ENCODE measurements at regions not wholly inside any gene's neighbourhood (a gene's known extent, or its start where the extent isn't known, plus 50 kb on each side); places are given as distances from the start of the nearest gene placed in this dataset.

DNA sequence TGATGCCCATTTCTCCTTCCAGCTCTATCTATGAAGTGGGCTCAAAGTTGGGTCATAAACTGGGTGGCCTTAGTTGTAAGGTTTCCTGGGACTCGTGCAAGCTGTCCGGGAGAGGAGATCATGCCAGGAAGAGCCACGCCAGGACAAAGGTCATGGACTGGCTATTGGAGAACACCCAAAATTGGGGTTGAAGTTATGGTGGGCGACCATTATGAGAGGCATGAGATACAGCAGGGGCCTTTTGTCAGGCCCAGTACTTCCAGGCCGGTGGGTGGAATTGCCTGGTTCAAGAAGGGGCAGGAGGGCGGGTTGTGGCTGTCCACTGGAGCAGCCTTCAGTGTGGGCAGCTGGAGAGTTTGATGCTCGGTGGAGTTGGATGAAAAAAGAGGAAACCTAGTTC lies 225.1 kb upstream of the SSTR4 start:
- H3K4me2 ChIP-seq (ENCODE audit: insufficient read depth, low read length) = no peak overlapping the region
- H2AFZ ChIP-seq (ENCODE audit: low read depth, low read length) = no peak overlapping the region
- BruUV-seq (replicated peaks) = no TSS peak
- H3K79me2 ChIP-seq (ENCODE audit: control insufficient read depth, insufficient read depth, low read length) = no peaks in the 10 kb centered on the region
- H3K9ac ChIP-seq (replicated peaks; ENCODE audit: extremely low read depth, insufficient read depth, low read length) = no peak overlapping the region
- POLR2A ChIA-PET = no interaction called here
- H4K20me1 ChIP-seq (replicated peaks; ENCODE audit: control insufficient read depth, extremely low read depth, insufficient read depth, low read length) = no peaks in the 10 kb centered on the region
- FAIRE-seq = no peak
- no peak overlapping the region for H3K27ac ChIP-seq (ENCODE audit: insufficient read depth, low read depth, low read length)
- H3K4me1 ChIP-seq (ENCODE audit: control insufficient read depth, extremely low read depth, insufficient read depth, low read length) = no peaks in the 10 kb centered on the region
- no peak overlapping the region for H3K4me3 ChIP-seq (replicated peaks in 1 of 3; ENCODE audit: insufficient read depth in 1 of 3, low read depth in 1 of 3, low read length in 3 of 3)
- DNase-seq (ENCODE audit: low read depth, low spot score) = no peak
- intact Hi-C loops (cut with micrococcal nuclease) = no loop called here
- H3K9me1 ChIP-seq (replicated peaks; ENCODE audit: control insufficient read depth, extremely low read depth, insufficient read depth, low read length) = no peaks in the 10 kb centered on the region
- CTCF ChIA-PET = interaction anchor here (2.5 kb wide), 1 partner anchor 118 kb away, joined by 9 read pairs; no protein-coding TSS in a partner anchor
- no peaks in the 10 kb centered on the region for H3K9me3 ChIP-seq (replicated peaks; ENCODE audit: control insufficient read depth, insufficient read depth, low read length)
- H3K27me3 ChIP-seq (ENCODE audit: control insufficient read depth in 2 of 2, insufficient read depth in 2 of 2, low read length in 2 of 2) = no peaks in the 10 kb centered on the region
- dilution Hi-C loops (cut with MboI; ENCODE audit: extremely low pct_ligation_motif_present, low sequenced_read_pairs) = no loop called here
- TF ChIP-seq MYC (IDR thresholded peaks at IDR 0.05; ENCODE audit: low read depth, low read length) (no peak), POLR2AphosphoS5 (IDR thresholded peaks at IDR 0.05; ENCODE audit: insufficient read depth, low read depth, low read length) (no peak), FOS (IDR thresholded peaks at IDR 0.05; ENCODE audit: borderline replicate concordance, insufficient read depth, low read length) (no peak), POLR2A (IDR thresholded peaks at IDR 0.05; ENCODE audit: low read depth, low read length) (no peak), EZH2 (IDR thresholded peaks at IDR 0.05; ENCODE audit: borderline replicate concordance, low read depth, low read length, severe bottlenecking) (no peak), GATA2 (IDR thresholded peaks at IDR 0.05; ENCODE audit: insufficient read depth, insufficient read length, low read depth, low read length) (no peak), JUN (IDR thresholded peaks at IDR 0.05; ENCODE audit: borderline replicate concordance, insufficient read depth, insufficient read length, low read depth) (no peak)
- TF ChIP-seq, protein P1, sequence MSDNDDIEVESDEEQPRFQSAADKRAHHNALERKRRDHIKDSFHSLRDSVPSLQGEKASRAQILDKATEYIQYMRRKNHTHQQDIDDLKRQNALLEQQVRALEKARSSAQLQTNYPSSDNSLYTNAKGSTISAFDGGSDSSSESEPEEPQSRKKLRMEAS (IDR thresholded peaks at IDR 0.05; ENCODE audit: insufficient read depth, insufficient read length) = no peak
- TF ChIP-seq, protein P2, sequence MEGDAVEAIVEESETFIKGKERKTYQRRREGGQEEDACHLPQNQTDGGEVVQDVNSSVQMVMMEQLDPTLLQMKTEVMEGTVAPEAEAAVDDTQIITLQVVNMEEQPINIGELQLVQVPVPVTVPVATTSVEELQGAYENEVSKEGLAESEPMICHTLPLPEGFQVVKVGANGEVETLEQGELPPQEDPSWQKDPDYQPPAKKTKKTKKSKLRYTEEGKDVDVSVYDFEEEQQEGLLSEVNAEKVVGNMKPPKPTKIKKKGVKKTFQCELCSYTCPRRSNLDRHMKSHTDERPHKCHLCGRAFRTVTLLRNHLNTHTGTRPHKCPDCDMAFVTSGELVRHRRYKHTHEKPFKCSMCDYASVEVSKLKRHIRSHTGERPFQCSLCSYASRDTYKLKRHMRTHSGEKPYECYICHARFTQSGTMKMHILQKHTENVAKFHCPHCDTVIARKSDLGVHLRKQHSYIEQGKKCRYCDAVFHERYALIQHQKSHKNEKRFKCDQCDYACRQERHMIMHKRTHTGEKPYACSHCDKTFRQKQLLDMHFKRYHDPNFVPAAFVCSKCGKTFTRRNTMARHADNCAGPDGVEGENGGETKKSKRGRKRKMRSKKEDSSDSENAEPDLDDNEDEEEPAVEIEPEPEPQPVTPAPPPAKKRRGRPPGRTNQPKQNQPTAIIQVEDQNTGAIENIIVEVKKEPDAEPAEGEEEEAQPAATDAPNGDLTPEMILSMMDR (IDR thresholded peaks at IDR 0.05; ENCODE audit: extremely low read depth in 1 of 2, insufficient read depth in 1 of 2, low read depth in 1 of 2, low read length in 2 of 2) = no peak
- H3K36me3 ChIP-seq (ENCODE audit: control insufficient read depth in 2 of 2, extremely low read depth in 1 of 2, insufficient read depth in 2 of 2, low read length in 2 of 2) = no peaks in the 10 kb centered on the region

Data from endothelial cell of umbilical vein (primary cell).